ENCODE measurements at regions not wholly inside any gene's neighbourhood (a gene's known extent, or its start where the extent isn't known, plus 50 kb on each side); places are given as distances from the start of the nearest gene placed in this dataset.

- dilution Hi-C loops (cut with MboI; ENCODE audit: extremely low pct_ligation_motif_present, low sequenced_read_pairs): no loop called here
- H3K27me3 ChIP-seq (ENCODE audit: control insufficient read depth, extremely low read depth, insufficient read depth, low read length): no peaks in the 10 kb centered on the region
- H3K4me2 ChIP-seq (ENCODE audit: control insufficient read depth, extremely low read depth, insufficient read depth, low read depth, low read length): no peak overlapping the region
- no peaks in the 10 kb centered on the region for H4K20me1 ChIP-seq (ENCODE audit: control insufficient read depth, extremely low read depth, insufficient read depth, low read length)
- DNase-seq (ENCODE audit: low read depth, low spot score) (no peak), FAIRE-seq (no peak)
- H3K9ac ChIP-seq (ENCODE audit: control insufficient read depth, extremely low read depth, insufficient read depth, low read length): no peak overlapping the region
- H3K79me2 ChIP-seq (ENCODE audit: control insufficient read depth, insufficient read depth, low read length): no peaks in the 10 kb centered on the region
- H3K4me3 ChIP-seq (ENCODE audit: control insufficient read depth in 2 of 3, extremely low read depth in 1 of 3, insufficient read depth in 2 of 3, low read depth in 1 of 3, low read length in 3 of 3): no peak overlapping the region
- no peak overlapping the region for H2AFZ ChIP-seq (ENCODE audit: control insufficient read depth, low read length)
- no peaks in the 10 kb centered on the region for H3K9me3 ChIP-seq (ENCODE audit: control insufficient read depth, low read depth, low read length)
- TF ChIP-seq EZH2 (IDR thresholded peaks at IDR 0.05; ENCODE audit: low read length): no peak
- TF ChIP-seq CTCF (optimal IDR thresholded peaks at IDR 0.05 in 1 of 3, IDR thresholded peaks at IDR 0.05 in 1 of 3, conservative IDR thresholded peaks at IDR 0.05 in 1 of 3; ENCODE audit: extremely low read depth in 1 of 3, insufficient read depth in 2 of 3, low read length in 3 of 3): no peak
- H3K36me3 ChIP-seq (ENCODE audit: control insufficient read depth in 2 of 2, extremely low read depth in 1 of 2, insufficient read depth in 2 of 2, low read length in 2 of 2): no peaks in the 10 kb centered on the region
- H3K4me1 ChIP-seq (ENCODE audit: control insufficient read depth, extremely low read depth, insufficient read depth, low read length): no peaks in the 10 kb centered on the region
- no peaks in the 10 kb centered on the region for H3K9me1 ChIP-seq (ENCODE audit: control insufficient read depth, extremely low read depth, insufficient read depth, low read length)
- H3K27ac ChIP-seq (ENCODE audit: control insufficient read depth, insufficient read depth, low read length): no peak overlapping the region
Observed at GRCh38 chr6:120899932-120900331, 434.3 kb downstream of the TBC1D32 start.

DNA sequence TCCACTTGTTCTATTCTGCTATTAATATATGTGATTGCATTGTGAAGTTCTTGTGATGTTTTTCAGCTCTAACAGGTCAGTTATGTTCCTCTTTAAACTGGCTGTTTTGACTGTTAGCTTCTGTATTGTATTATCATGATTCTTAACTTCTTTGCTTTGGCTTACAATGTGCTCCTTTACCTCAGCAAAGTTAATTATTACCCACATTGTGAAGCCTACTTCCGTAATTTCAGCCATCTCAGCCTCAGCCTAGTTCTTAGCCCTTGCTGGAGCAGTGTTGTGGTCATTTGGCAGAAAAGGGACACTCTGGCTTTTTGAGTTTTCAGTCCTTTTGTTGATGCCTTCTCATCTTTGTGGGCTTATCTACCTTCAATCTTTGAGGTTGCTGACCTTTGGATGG, 440.2 kb downstream of the TBC1D32 start:
- Histone ChIP-seq H3K79me2 (ENCODE audit: control insufficient read depth, insufficient read depth, low read length) (no peaks in the 10 kb centered on the region), H3K4me3 (ENCODE audit: control insufficient read depth in 2 of 3, extremely low read depth in 1 of 3, insufficient read depth in 2 of 3, low read depth in 1 of 3, low read length in 3 of 3) (no peak overlapping the region), H3K9ac (ENCODE audit: control insufficient read depth, extremely low read depth, insufficient read depth, low read length) (no peak overlapping the region), H3K4me2 (ENCODE audit: control insufficient read depth, extremely low read depth, insufficient read depth, low read depth, low read length) (no peak overlapping the region), H3K36me3 (ENCODE audit: control insufficient read depth in 2 of 2, extremely low read depth in 1 of 2, insufficient read depth in 2 of 2, low read length in 2 of 2) (no peaks in the 10 kb centered on the region), H3K27ac (ENCODE audit: control insufficient read depth, insufficient read depth, low read length) (no peak overlapping the region), H2AFZ (ENCODE audit: control insufficient read depth, low read length) (no peak overlapping the region), H3K4me1 (ENCODE audit: control insufficient read depth, extremely low read depth, insufficient read depth, low read length) (no peaks in the 10 kb centered on the region), H4K20me1 (ENCODE audit: control insufficient read depth, extremely low read depth, insufficient read depth, low read length) (no peaks in the 10 kb centered on the region), H3K9me1 (ENCODE audit: control insufficient read depth, extremely low read depth, insufficient read depth, low read length) (no peaks in the 10 kb centered on the region), H3K27me3 (ENCODE audit: control insufficient read depth, extremely low read depth, insufficient read depth, low read length) (no peaks in the 10 kb centered on the region), H3K9me3 (ENCODE audit: control insufficient read depth, low read depth, low read length) (no peaks in the 10 kb centered on the region)
- TF ChIP-seq CTCF (optimal IDR thresholded peaks at IDR 0.05 in 1 of 3, IDR thresholded peaks at IDR 0.05 in 1 of 3, conservative IDR thresholded peaks at IDR 0.05 in 1 of 3; ENCODE audit: extremely low read depth in 1 of 3, insufficient read depth in 2 of 3, low read length in 3 of 3): no peak
- TF ChIP-seq EZH2 (IDR thresholded peaks at IDR 0.05; ENCODE audit: low read length): no peak
- dilution Hi-C loops (cut with MboI; ENCODE audit: extremely low pct_ligation_motif_present, low sequenced_read_pairs): no loop called here
- FAIRE-seq (no peak), DNase-seq (ENCODE audit: low read depth, low spot score) (no peak)

Measured in keratinocyte (primary cell).